GM04504 (cell line): ENCODE measurements at regions not wholly inside any gene's neighbourhood (a gene's known extent, or its start where the extent isn't known, plus 50 kb on each side); places are given as distances from the start of the nearest gene placed in this dataset.
"Not testable (repeated sequence)": the region's sequence is repeated elsewhere in the genome, so short reads cannot be mapped to it uniquely, and the experiment has no call there.

ENCODE experiments used
- DNase-seq: peaks from one replicate; pipeline ENCODE4 v3.0.0-alpha.2; 2012; ENCODE audit warnings: low read depth

DNA sequence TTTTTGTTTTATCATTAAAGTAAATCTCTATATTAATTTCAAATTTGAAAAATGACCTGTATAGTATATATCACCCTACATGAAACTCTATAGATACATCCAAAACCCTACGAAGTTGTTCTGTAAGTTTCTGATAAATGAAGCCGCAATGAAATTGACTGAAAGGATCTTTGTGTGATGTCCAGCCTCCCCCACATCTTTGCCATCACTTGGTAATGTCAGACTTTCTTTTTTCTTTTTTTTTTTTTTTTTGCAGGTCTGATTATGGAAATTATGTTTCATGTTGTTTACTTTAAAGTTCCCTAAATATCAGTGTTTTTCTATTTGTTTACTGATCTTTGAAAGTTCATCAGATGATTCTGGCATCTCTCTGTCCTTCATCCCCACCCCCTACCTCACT is 155.6 kb upstream of the CDH4 start:
- no peak for DNase-seq

GRCh38 chr20:61099806-61100205 is 152.3 kb upstream of the CDH4 start:
- DNase-seq = no peak

GRCh38 chr20:61100489-61100888 is 151.6 kb upstream of the CDH4 start:
- DNase-seq = no peak

GRCh38 chr20:61101321-61101720 is 150.7 kb upstream of the CDH4 start:
- DNase-seq = not testable (repeated sequence)

GRCh38 chr20:61104232-61104631 is 147.8 kb upstream of the CDH4 start:
- no peak for DNase-seq

DNA sequence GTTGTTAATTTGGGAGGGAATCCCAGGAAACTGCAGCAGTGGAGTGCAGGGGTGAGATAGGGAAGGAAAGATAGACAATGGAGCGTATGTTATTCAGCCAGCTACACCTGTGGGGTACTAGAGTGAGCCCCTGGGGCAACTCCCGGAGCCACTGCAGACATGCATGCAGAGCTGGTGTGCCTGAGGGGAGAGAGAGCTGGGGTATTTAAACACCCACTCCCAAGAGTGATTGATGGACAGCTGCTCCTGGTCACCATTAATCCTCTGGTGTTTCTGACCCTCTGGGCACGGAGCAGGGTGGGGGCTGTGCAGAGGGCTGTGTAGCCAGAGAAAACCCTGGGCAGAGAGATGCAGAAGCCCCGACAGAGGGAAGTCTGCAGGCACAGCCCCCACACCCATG is 146.7 kb upstream of the CDH4 start:
- no peak for DNase-seq

DNA sequence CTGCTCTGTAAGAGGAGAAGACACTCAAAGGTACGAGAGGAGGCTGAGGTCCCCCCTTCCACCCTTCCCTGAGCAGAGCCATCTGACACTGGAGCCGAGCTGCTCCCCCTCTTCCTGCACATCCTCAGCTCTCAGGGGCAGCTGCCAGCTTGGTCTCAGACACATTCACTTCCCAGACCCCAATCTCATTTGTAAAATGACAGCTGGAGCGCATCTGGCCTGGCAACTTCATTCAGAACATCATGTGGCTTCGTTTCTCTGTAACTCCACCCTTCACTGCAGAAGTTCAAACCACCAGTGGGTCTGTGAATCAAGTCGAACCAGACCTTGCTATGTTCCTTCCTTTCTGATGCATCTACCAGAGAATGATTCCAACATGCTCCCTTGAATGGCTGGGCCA is 145.6 kb upstream of the CDH4 start:
- DNase-seq = no peak

DNA sequence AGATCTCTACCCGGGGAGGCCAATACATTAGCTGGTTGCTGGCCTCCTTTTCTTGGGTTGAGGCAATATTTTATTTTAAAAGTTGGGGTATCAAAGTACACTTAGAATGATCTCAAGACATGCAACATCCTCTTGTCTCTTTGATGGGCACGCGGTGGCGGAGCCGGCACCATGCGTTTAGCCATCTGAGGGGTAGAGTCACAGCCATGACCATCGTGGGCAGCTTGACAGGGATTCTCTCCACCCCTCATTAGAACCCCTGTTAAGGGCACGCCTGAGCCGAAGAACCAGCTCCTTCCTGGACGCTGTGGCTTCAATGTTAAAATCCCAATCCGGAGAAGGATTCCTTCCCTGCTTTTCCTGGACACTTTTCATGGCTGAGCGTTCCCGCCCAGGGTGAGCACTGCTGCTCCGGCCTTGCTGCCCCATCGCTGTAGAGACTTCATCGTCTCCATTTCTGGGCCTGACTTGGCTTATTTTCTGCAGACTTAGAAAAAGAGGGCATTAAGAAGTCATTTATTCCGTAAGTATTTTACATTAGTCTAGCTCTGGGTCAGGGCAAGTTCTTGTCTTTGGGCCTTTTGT is 142.7 kb upstream of the CDH4 start:
- DNase-seq = no peak

DNA sequence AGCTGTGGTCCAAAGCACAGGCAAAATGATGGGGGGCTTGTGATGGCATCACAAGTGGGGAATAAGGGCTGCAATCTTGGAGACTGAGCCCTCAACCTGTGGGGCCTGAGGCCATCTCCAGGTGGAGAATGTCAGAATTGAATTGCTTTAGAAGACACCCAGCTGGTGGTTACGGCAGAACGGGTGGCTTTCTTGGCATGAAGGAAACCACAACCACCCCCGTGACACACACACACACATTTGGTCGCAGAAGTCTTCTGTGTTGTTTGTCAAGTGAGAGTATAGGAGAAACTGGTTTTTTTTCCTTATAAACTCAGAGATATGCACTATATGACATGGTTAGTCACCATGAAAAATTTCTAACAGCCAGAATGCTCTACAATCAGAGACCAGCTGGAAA is 139.5 kb upstream of the CDH4 start:
- DNase-seq = no peak

- DNase-seq = no peak
Measured at GRCh38 chr20:61113731-61114130, 138.3 kb upstream of the CDH4 start.

DNA sequence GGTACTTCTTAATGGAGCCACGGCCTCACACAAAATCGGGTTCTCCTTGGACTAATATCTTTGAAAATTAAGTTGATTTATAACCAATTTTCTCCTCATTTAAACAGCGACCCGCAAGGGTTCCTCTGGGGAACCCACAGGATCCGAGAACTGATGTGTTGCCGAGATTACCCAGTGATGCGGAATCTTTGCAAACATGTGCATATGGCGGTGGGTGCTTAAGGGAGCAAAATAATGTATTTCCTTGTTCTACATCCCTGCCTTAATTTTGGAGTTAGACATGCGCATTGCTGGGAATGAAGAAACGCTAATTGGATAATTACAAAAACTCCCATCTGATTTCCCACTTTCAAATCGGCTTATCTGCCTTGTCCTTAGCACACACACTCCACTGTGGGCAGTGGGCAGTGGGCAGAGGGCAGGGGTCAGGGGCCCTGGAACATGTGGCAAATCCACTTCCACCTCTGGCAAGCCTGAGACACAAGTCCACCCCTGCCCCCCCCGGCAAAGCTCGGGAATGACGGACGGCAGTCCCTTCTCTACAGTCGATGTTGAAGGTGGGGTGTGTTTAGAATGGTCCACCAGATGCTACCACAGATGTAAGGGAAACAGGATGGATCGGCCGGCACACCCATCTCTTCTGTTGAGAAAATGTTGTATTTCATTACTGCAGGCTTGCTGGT is 137.4 kb upstream of the CDH4 start:
- no peak for DNase-seq

GRCh38 chr20:61115364-61116065 is 136.5 kb upstream of the CDH4 start:
- no peak for DNase-seq

- DNase-seq = peak; percentile 6
Measured at GRCh38 chr20:61117725-61118124, 134.3 kb upstream of the CDH4 start.

DNA sequence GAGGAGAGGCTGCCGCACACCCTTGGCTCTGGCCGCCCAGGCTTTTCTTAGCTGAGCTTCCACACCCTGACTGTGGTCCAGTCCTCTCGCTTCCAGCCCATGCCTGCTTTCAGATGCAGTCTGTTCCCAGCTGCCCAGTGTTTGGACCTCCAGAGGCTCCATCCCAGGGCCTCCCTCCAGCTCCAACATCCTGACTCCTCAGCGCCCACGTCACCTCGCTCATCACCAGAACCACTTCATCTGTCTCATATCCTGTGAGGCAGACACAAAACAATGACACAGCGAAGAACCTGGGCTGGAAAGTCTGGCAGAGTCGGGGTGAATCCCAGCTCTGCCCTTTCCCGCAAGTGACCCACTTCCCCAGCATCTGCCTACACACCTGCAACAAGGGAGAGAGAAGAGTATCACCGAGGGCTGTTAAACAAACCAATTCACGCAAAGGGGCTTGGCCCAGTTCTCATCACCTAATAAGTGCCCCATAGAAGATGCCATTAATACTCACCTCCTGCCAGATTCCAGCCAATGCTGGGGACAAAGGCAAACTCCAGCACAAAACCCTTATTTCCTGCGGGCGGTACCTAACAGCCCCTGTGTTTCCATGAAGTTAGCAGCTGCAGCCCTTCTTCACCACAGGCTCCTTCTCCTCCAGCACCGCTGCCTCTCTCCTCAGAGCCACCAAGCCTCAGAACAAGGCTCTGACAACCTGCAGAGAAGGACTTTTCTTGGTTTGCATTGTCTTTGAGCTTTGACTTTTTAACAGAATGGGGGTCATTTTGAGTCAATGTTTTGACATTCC is 133.4 kb upstream of the CDH4 start:
- DNase-seq = peak; percentile 10

GRCh38 chr20:61119273-61119672 is 132.8 kb upstream of the CDH4 start:
- DNase-seq = no peak

DNA sequence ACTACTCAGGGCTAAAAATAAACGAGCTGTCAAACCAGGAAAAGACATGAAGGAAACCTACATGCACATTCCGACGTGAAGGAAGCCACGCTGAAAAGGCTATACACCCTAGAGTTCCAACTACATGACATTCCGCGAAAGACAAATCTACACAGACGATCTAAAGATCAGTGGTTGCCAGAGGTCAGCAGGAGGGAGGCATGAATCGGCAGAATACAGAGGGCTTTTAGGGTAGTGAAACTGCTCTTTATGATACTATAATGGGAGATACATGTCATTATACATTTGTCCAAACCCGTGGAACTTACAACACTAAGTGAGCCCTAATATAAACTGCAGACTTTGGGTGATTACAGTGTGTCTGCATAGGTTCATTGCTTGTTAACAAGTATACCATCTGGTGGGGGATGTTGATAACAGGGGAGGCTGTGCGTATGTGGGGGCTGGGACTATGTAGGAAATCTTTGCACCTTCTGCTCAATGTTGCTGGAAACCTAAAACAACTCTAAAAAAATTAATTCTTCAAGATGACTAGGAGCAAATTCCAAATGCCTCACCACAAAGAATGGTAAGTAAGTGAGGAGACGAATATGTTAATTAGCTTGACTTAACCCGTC is 132.2 kb upstream of the CDH4 start:
- DNase-seq = no peak

DNA sequence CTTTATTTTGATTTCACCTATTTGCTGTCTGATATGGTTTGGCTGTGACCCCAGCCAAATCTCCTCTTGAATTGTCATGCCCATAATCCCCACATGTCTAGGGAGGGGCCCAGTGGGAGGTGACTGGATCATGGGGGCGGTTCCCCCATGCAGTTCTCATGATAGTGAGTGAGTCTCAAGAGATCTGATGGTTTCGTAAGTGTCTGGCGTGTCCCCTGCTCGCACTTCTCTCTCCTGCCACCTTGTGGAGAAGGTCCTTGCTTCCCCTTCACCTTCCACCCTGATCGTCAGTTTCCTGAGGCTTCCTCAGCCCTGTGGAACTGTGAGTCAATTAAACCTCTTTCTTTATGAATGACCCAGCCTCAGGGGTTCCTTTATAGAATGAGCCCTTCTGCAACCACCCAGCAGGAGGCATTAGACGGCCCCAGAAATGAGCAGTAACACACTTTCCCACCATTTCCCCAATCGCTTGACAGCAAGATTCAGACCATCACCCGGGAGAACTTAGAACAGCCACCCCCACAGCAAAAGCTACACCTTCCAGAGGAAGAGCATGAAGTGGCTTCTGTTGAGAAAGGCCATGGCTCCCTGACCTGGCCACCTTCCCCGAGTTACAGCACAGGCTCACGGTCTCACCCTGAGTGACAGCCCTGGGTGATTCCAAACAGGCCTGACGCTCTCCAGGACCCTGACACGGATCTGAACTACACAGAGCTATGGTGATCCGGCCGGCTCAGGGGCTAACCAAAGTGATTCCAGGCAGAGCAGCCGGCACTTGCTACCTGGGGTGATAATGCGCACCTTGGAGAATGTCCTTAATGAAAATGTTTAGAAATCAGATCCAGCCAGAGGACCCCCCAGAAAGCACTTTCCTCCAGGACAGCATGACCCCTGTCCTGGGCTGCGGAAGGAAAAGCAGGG is 131.2 kb upstream of the CDH4 start:
- peak; percentile 49 for DNase-seq

- no peak for DNase-seq
Measured at GRCh38 chr20:61121661-61122060, 130.4 kb upstream of the CDH4 start.

DNA sequence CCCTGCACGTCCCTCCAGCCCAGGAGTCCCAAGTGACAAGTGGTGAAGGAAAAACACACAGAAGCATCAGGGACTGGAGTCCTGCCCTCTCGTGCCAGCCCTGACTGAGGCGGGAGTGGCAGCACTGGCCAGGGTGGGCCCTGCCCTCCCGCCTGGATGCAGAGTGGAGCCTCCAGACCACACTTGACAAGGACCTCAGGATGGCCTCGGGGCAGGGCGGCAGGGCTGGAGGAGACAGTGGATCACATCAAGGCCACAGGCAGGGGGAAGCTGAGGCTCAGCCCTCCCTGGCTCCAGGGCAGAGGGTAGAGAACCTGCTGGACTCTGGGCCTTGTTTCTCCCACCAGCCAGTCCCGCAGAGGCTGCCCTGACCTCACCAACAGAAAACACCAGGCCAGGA is 128.8 kb upstream of the CDH4 start:
- DNase-seq = no peak

- no peak for DNase-seq
Measured at GRCh38 chr20:61123751-61124368, 128.2 kb upstream of the CDH4 start.

- DNase-seq = no peak
Measured at GRCh38 chr20:61125076-61125475, 127.0 kb upstream of the CDH4 start.
